ENCODE measurements at regions not wholly inside any gene's neighbourhood (a gene's known extent, or its start where the extent isn't known, plus 50 kb on each side); places are given as distances from the start of the nearest gene placed in this dataset.
"Not testable (repeated sequence)": the region's sequence is repeated elsewhere in the genome, so short reads cannot be mapped to it uniquely, and the experiment has no call there.

- DNase-seq = no peak
Observed at GRCh38 chr10:29714096-29714874, 79.5 kb upstream of the SVIL start.

DNA sequence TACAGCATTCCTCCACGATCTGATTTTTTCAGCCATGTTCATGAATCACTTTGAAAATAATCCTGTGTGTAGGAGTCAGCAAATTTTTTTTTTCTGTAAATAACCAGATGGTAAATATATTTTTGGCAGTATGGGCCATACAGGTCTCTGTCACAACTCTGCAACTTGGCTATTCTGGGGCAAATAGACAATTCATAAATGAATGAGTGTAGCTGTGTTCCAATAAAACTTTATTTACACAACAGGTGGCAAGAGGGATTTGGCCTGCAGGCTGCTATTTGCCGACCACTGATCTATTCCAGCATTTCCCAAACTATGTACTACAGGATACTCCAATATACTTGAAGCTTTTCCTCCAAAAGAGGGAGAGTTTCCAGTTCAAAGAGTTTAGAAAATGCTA, 78.7 kb upstream of the SVIL start:
- no peak for DNase-seq

GRCh38 chr10:29712108-29712507, 77.3 kb upstream of the SVIL start:
- DNase-seq = no peak

DNA sequence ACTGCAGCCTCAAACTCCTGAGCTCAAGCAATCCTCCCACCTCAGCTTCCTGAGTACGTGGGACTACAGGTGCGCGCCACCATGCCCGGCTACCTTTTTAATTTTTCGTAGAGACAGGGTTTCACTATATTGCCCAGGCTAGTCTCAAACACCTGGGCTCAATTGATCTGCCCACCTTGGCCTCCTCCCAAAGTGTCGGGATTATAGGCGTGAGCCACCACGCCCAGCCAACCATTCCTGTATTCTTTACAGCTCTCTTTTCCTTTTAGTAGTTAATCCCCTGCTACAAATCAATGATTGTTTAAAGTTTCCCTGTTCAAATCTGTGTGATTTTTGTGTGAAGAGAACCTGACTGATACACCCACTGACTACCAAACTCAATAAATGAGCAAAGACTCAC, 75.4 kb upstream of the SVIL start:
- no peak for DNase-seq

DNA sequence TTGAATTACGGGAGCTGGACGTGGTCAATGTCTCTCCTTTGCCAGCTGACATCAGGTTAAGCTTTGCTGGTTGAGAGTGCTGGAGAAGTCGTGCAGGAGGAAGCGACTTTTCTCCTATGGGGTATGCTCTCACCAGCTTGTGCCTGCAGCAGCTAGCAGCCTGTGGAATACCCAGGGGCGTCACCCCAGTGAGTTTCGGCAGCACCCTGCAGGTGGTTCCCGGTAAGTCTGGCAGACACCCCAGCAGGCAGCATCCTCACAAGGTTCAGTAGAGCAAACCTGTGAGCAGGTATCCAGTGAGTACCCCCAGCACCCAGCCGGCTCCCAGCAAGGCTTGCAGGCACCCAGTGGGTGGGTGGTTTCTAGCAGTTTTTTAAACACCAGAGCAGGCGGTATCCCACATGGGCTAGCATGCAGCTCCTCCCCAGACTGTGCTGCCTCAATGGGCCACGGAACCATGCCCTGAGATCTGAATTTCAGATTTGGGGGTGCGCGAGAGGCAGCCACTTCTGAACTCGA, 74.8 kb upstream of the SVIL start:
- DNase-seq = no peak

DNA sequence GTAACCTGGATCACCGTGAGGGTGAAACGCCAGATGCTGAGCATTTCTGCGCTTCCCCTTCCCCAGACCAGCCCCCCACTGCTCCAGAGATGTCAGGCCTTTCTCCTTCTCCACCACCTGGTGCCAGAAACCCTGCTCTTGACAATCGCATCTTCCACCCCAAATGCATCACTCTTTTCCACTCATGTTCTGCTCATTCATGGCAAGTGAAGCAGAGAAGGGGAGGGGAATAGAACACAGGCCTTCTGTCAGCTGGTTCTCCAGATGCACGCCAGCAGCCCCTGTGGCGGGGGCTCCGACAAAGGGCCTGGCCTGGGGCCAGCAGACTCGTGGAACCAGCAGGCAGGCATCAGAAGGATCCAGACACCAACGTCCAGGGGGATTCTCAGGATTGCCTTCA, 68.5 kb upstream of the SVIL start:
- peak in 2 of 14 donors; percentile 8 to 46 for DNase-seq

- no peak for DNase-seq
Observed at GRCh38 chr10:29702273-29703164, 67.7 kb upstream of the SVIL start.

GRCh38 chr10:29701306-29701705, 66.5 kb upstream of the SVIL start:
- DNase-seq = no peak

DNA sequence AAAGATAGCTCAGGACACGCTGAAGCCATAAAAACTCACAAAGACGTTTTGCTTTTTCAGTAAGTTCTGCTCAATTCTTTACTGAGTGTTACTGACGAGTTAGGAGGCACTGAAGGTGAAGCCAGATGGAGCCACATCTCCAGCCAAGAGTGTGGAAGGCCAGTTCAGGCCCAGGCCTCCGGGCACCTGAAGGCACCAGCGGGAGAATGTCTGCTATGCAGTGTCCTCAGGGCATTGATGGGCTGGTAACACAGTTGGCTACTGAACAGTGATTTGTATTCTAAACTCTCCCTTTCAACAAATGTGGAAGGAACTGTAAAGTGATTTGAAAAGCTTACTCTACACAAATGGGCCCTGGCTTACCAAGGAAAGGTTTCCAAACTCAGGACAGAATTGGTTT, 64.8 kb upstream of the SVIL start:
- no peak for DNase-seq

DNA sequence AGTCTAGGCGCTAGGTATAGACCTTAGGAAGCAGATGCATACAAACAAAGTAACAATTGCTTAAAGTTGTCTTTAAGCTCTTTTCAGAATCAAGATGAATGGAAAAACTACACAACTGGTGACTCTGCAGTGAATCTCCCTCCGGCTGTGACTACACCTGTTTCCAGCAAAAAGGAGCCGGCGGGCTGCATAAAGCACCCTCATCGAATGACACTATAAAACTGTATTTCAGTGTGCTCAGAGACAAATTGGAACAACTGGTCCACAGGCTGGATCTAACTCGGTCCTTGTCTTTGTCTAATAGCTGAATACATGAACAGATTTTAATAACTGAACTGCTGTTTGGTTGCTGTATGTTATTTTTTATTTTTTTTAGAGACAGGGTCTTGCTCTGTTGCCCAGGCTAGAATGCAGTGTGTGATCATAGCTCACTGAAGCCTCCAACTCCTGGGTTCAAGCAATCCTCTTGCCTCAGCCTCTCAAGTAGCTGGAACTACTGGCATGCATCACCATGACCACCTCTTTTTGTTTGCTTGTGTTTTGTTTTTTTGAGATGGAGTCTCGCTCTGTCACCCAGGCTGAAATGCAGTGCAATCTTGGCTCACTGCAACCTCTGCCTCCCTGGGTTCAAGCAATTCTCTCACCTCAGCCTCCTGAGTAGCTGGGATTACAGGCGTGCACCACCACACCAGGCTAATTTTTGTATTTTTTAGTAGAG, 64.2 kb upstream of the SVIL start:
- DNase-seq = no peak

DNA sequence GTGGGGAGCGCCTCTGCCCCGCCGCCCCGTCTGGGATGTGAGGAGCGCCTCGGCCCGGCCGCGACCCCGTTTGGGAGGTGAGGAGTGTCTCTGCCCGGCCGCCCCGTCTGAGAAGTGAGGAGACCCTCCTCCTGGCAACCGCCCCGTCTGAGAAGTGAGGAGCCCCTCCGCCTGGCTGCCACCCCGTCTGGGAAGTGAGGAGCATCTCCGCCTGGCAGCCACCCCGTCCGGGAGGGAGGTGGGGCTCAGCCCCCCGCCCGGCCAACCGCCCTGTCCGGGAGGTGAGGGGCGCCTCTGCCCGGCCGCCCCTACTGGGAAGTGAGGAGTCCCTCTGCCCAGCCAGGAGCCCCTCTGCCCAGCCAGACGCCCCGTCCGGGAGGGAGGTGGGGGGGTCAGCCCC, 61.8 kb upstream of the SVIL start:
- not testable (repeated sequence) for DNase-seq

DNA sequence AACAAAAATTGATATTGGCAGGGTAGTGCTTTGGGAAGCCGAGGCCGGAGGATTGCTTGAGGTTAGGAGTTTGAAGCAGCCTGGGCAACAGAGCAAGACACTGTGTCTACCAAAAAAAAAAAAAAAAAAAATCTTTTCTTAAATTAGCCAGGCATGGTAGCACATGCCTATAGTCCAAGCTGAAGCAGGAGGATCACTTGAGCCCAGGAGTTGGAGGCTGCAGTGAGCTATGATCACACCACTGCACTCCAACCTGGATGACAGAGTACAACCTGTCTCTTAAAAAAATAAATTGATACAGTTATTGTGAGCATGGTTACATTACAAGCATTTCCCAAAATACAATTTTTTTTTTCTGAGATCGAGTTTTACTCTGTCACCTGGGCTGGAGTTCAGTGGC, 59.4 kb upstream of the SVIL start:
- DNase-seq = no peak

GRCh38 chr10:29692121-29692539, 57.4 kb upstream of the SVIL start:
- no peak for DNase-seq

DNA sequence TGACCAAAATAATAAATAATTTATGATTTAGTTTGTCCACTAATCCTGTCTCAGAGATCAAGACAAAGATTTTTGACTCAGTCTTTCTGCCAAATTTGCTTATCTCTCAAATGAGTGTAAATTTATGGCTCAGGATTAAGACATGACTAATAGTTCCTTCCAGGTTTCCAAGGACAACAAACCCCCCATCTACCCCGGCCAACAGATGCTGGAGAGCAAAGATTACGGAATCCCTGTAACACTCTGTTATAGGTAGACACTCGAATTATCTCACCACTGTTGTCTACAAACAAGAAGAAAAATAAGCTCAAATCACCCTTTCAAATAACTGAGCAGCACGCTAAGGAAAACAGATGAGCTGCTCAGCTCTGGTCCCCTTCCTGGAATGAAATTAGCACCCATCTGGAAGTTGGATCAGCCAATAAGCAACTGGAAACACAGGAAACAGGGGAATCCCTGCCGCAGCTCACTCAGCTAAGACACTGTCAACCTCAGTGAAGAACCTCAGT, 56.8 kb upstream of the SVIL start:
- DNase-seq = peak in 1 of 14 donors; percentile 0

DNA sequence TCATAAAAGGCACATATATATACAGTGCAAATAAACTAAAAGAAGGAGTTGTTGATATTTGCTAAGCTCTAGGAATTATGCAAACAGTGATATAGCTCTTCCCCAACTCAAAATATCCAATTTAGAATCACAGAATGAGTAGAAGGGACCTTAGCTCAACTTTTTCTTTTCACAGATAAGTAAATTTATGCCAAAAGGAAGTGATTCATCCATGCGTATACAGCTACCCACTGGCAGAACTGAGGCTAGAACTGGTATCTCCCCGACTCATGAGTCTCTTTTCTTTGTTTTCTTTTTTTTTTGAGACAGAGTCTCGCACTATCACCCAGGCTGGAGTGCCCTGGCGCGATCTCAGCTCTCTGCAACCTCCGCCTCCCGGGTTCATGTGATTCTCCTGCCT, 54.2 kb upstream of the SVIL start:
- DNase-seq = no peak

GRCh38 chr10:29688230-29688661, 53.5 kb upstream of the SVIL start:
- peak in 4 of 14 donors; percentile 7 to 32 (median 24) for DNase-seq

- DNase-seq = no peak
Observed at GRCh38 chr10:29687421-29688164, 52.8 kb upstream of the SVIL start.

DNA sequence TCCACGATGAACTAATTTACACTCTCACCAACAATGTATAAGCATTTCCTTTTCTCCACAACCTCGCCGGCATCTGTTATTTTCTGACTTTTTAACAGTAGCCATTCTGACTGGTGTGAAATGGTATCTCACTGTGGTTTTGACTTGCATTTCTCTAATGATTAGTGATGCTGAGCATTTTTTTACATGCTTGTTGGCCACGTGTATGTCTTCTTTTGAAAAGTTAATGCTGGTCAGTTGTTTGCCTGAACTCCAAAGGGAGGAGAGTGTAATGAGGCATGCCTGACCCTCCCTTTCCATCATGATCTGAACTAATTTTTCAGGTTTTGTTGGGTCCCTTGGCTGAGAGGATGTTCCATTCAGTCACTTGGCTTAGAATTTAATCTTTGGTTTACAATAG, 50.7 kb upstream of the SVIL start:
- no peak for DNase-seq

Data from C1 segment of cervical spinal cord (tissue), 14 donors.